H1 (cell line): ENCODE measurements at regions not wholly inside any gene's neighbourhood (a gene's known extent, or its start where the extent isn't known, plus 50 kb on each side); places are given as distances from the start of the nearest gene placed in this dataset.

Source experiments
- CTCF ChIA-PET: fragments of 300-600 bp; sonication (Branson Sonifier 250); formaldehyde crosslinking; loops from one replicate; lab custom pipeline; 2021; ENCODE audit not compliant: partially characterized antibody; lab: Charles Lee
- POLR2A ChIA-PET: fragments of 300-600 bp; sonication (Branson Sonifier 250); formaldehyde crosslinking; loops from one replicate; lab custom pipeline; 2021; ENCODE audit warnings: inconsistent platforms; ENCODE audit not compliant: partially characterized antibody; lab: Charles Lee
- DNase-seq, 2 experiments: peaks; one replicate each; pipeline versions ENCODE4 v3.0.0 to v3.0.0-alpha.2; 2010 to 2022; ENCODE audit warnings: low spot score in 2 of 2, low read depth in 1 of 2, mixed read lengths in 1 of 2
- FAIRE-seq: peaks from 2 replicates; lab custom pipeline; 2011; peaks lifted over from hg19 to GRCh38; lab: Jason Lieb, UNC
- H2AFZ ChIP-seq: 2 replicates; pipeline ENCODE4 v1.8.1; 2012; ENCODE audit warnings: low read length, inconsistent platforms
- H2AK5ac ChIP-seq: 2 replicates; pipeline ENCODE4 v1.6.1; 2013; ENCODE audit warnings: low read depth, low read length
- H2BK120ac ChIP-seq: replicated peaks from 2 replicates; pipeline ENCODE3; 2013; ENCODE audit warnings: low read depth, low read length, inconsistent platforms
- H2BK12ac ChIP-seq: 2 replicates; pipeline ENCODE4 v1.6.1; 2013; ENCODE audit warnings: low read depth, low read length
- H2BK15ac ChIP-seq: 2 replicates; pipeline ENCODE4 v1.6.1; 2013; ENCODE audit warnings: low read length
- H2BK20ac ChIP-seq: 2 replicates; pipeline ENCODE4 v1.6.1; 2013; ENCODE audit warnings: low read length
- H2BK5ac ChIP-seq: 2 replicates; pipeline ENCODE4 v1.6.1; 2013; ENCODE audit warnings: low read depth, low read length
- H3K14ac ChIP-seq: 2 replicates; pipeline ENCODE4 v1.6.1; 2013; ENCODE audit warnings: inconsistent platforms; ENCODE audit not compliant: insufficient read length
- H3K18ac ChIP-seq: 2 replicates; pipeline ENCODE4 v1.6.1; 2013; ENCODE audit warnings: low read length; ENCODE audit errors: extremely low read depth
- H3K23ac ChIP-seq: 2 replicates; pipeline ENCODE4 v1.6.1; 2013; ENCODE audit warnings: inconsistent platforms; ENCODE audit not compliant: insufficient read length
- H3K23me2 ChIP-seq: 2 replicates; pipeline ENCODE4 v1.6.1; 2013; ENCODE audit warnings: low read depth, low read length
- H3K27ac ChIP-seq: 2 replicates; pipeline ENCODE4 v1.6.1; 2011; ENCODE audit warnings: low read depth, low read length, inconsistent platforms
- H3K27me3 ChIP-seq, 4 experiments: replicated peaks in 1 of 4; 1 replicate in 1 of 4; 2 replicates in 3 of 4; pipeline versions ENCODE4 v1.6.1 to v1.8.1; 2011 to 2013; ENCODE audit warnings: low read length in 3 of 4, mild to moderate bottlenecking in 3 of 4, inconsistent platforms in 2 of 4, mixed read lengths in 2 of 4, moderate library complexity in 1 of 4; ENCODE audit not compliant: control insufficient read depth in 3 of 4, insufficient read depth in 3 of 4; ENCODE audit errors: extremely low read depth in 1 of 4
- H3K36me3 ChIP-seq, 4 experiments: 2 replicates each; pipeline versions ENCODE4 v1.6.1 to v1.8.1; 2011 to 2013; ENCODE audit warnings: mild to moderate bottlenecking in 4 of 4, low read length in 3 of 4, moderate library complexity in 2 of 4, control low read depth in 1 of 4, inconsistent platforms in 1 of 4; ENCODE audit not compliant: insufficient read depth in 4 of 4, control insufficient read depth in 2 of 4
- H3K4ac ChIP-seq: replicated peaks from 2 replicates; pipeline ENCODE3; 2013; ENCODE audit warnings: low read length, low read depth, mixed read lengths, inconsistent platforms; ENCODE audit not compliant: insufficient read length
- H3K4me1 ChIP-seq, 4 experiments: replicated peaks in 1 of 4; 1 replicate in 1 of 4; 2 replicates in 3 of 4; pipeline versions ENCODE4 v1.6.1 to v1.8.1; 2011 to 2013; ENCODE audit warnings: low read length in 3 of 4, inconsistent platforms in 2 of 4, mixed read lengths in 1 of 4; ENCODE audit not compliant: insufficient read depth in 4 of 4, control insufficient read depth in 3 of 4
- H3K4me2 ChIP-seq, 2 experiments: 2 replicates each; pipeline versions ENCODE4 v1.6.1 to v1.8.1; 2011 to 2013; ENCODE audit warnings: low read depth in 2 of 2, low read length in 2 of 2, control low read depth in 1 of 2, inconsistent platforms in 1 of 2, mild to moderate bottlenecking in 1 of 2; ENCODE audit not compliant: insufficient read depth in 1 of 2
- H3K4me3 ChIP-seq, 4 experiments: fragments of 200-600, 300-600 bp in 1 of 4; sonication (generic), shearing (Covaris generic), sonication (Bioruptor Twin) in 1 of 4; 2 replicates each; pipeline versions ENCODE4 v1.5.1 to v1.8.1; 2011 to 2016; ENCODE audit warnings: low read length in 4 of 4, low read depth in 3 of 4, control low read depth in 2 of 4, inconsistent platforms in 2 of 4, mild to moderate bottlenecking in 2 of 4, mixed read lengths in 1 of 4, moderate library complexity in 1 of 4; ENCODE audit not compliant: insufficient read depth in 2 of 4; ENCODE audit errors: extremely low read depth in 1 of 4
- H3K56ac ChIP-seq: replicated peaks from 2 replicates; pipeline ENCODE3; 2013; ENCODE audit warnings: low read depth, mild to moderate bottlenecking, mixed read lengths, low read length, inconsistent platforms; ENCODE audit not compliant: insufficient read length
- H3K79me1 ChIP-seq: 2 replicates; pipeline ENCODE4 v1.6.1; 2013; ENCODE audit warnings: low read depth, low read length, control low read depth
- H3K79me2 ChIP-seq, 2 experiments: 2 replicates each; pipeline versions ENCODE4 v1.6.1 to v1.8.1; 2012 to 2013; ENCODE audit warnings: low read length in 2 of 2, mild to moderate bottlenecking in 2 of 2, inconsistent platforms in 1 of 2; ENCODE audit not compliant: insufficient read depth in 2 of 2, control insufficient read depth in 1 of 2
- H3K9ac ChIP-seq, 4 experiments: replicated peaks in 1 of 4; 1 replicate in 1 of 4; 2 replicates in 3 of 4; pipeline versions ENCODE4 v1.6.1 to v1.8.1; 2011 to 2013; ENCODE audit warnings: low read depth in 3 of 4, low read length in 3 of 4, control low read depth in 2 of 4, mild to moderate bottlenecking in 2 of 4, moderate library complexity in 2 of 4, inconsistent platforms in 1 of 4; ENCODE audit errors: extremely low read depth in 1 of 4
- H3K9me3 ChIP-seq, 2 experiments: 2 replicates each; pipeline versions ENCODE4 v1.6.1 to v1.8.1; 2012 to 2013; ENCODE audit warnings: mild to moderate bottlenecking in 2 of 2, moderate library complexity in 2 of 2, control low read depth in 1 of 2, inconsistent platforms in 1 of 2, low read depth in 1 of 2, low read length in 1 of 2, mixed read lengths in 1 of 2; ENCODE audit not compliant: insufficient read depth in 2 of 2
- H4K20me1 ChIP-seq, 2 experiments: replicated peaks in 1 of 2; 2 replicates each; pipeline versions ENCODE3 to v1.8.1; 2011 to 2013; ENCODE audit warnings: inconsistent platforms in 2 of 2, low read length in 2 of 2, mild to moderate bottlenecking in 1 of 2; ENCODE audit not compliant: insufficient read depth in 2 of 2, control insufficient read depth in 1 of 2
- H4K5ac ChIP-seq: 2 replicates; pipeline ENCODE4 v1.6.1; 2013; ENCODE audit warnings: low read length, low read depth, mixed read lengths, inconsistent platforms; ENCODE audit not compliant: insufficient read length
- H4K8ac ChIP-seq: 2 replicates; pipeline ENCODE4 v1.8.0; 2013; ENCODE audit warnings: mild to moderate bottlenecking, moderate library complexity, low read length, inconsistent platforms; ENCODE audit not compliant: insufficient read depth; ENCODE audit errors: extremely low read depth
- H4K91ac ChIP-seq: replicated peaks from 2 replicates; pipeline ENCODE3; 2013; ENCODE audit warnings: low read length, mixed read lengths, inconsistent platforms; ENCODE audit not compliant: insufficient read length
- CTBP2 ChIP-seq: IDR thresholded peaks from 2 replicates; pipeline ENCODE4 v1.7.0; 2011; ENCODE audit warnings: borderline replicate concordance, mild to moderate bottlenecking, moderate library complexity, mixed read lengths, low read length; ENCODE audit not compliant: insufficient read depth, insufficient read length
- EP300 ChIP-seq, 2 experiments: IDR thresholded peaks; 1 replicate in 1 of 2; 2 replicates in 1 of 2; pipeline ENCODE4 v1.6.1; 2011 to 2012; ENCODE audit warnings: low read depth in 2 of 2, low read length in 2 of 2, mild to moderate bottlenecking in 2 of 2, borderline replicate concordance in 1 of 2, inconsistent platforms in 1 of 2, moderate library complexity in 1 of 2
- HDAC2 ChIP-seq, 2 experiments: fragments of 300-600 bp in 1 of 2; sonication (generic) in 1 of 2; IDR thresholded peaks; 2 replicates each; pipeline ENCODE4 v1.6.1; 2011 to 2012; ENCODE audit warnings: low read depth in 2 of 2, low read length in 2 of 2, mild to moderate bottlenecking in 2 of 2, moderate library complexity in 2 of 2, borderline replicate concordance in 1 of 2, inconsistent platforms in 1 of 2
- HDAC6 ChIP-seq: IDR thresholded peaks from one replicate; pipeline ENCODE4 v1.7.1; 2012; ENCODE audit warnings: low read depth, mild to moderate bottlenecking, inconsistent platforms, low read length, moderate library complexity
- JUND ChIP-seq: IDR thresholded peaks from 2 replicates; pipeline ENCODE4 v1.6.1; 2011; ENCODE audit warnings: mild to moderate bottlenecking, improper control_type of control experiment, low read length
- MAFK ChIP-seq: IDR thresholded peaks from 2 replicates; pipeline ENCODE4 v1.6.1; 2012; ENCODE audit warnings: low read depth, mild to moderate bottlenecking, improper control_type of control experiment, low read length
- RBBP5 ChIP-seq: IDR thresholded peaks from 2 replicates; pipeline ENCODE4 v1.7.1; 2012; ENCODE audit warnings: low read depth, mild to moderate bottlenecking, inconsistent platforms, low read length, moderate library complexity, borderline replicate concordance
- RXRA ChIP-seq: IDR thresholded peaks from 2 replicates; pipeline ENCODE4 v1.6.1; 2011; ENCODE audit warnings: low read depth, mild to moderate bottlenecking, low read length, moderate library complexity; ENCODE audit not compliant: insufficient read depth
- SAP30 ChIP-seq: fragments of 300-600 bp; sonication (generic); IDR thresholded peaks from 2 replicates; pipeline ENCODE4 v1.7.1; 2012; ENCODE audit warnings: low read length, moderate library complexity, mild to moderate bottlenecking, inconsistent platforms; ENCODE audit not compliant: insufficient read depth, insufficient replicate concordance
- SIN3A ChIP-seq, 2 experiments: IDR thresholded peaks in 1 of 2; conservative IDR thresholded peaks in 1 of 2; 2 replicates each; pipeline ENCODE4 v1.6.1; 2011 to 2012; ENCODE audit warnings: low read length in 2 of 2, improper control_type of control experiment in 1 of 2, low read depth in 1 of 2, mild to moderate bottlenecking in 1 of 2
- TBP ChIP-seq: IDR thresholded peaks from 2 replicates; pipeline ENCODE4 v1.6.1; 2011; ENCODE audit warnings: low read depth, low read length, improper control_type of control experiment
- YY1 ChIP-seq: IDR thresholded peaks from 2 replicates; pipeline ENCODE4 v1.6.1; 2011; ENCODE audit warnings: low read depth, mild to moderate bottlenecking, low read length
- WGBS, 2 experiments: shearing (Covaris generic) in 1 of 2; methylation state at CpG; one replicate each; pipeline versions ENCODE4 v1.1.6 to v1.1.7; 2013 to 2015; ENCODE audit warnings: low lambda C conversion rate in 2 of 2, mixed read lengths in 2 of 2, inconsistent platforms in 1 of 2, low coverage in 1 of 2, missing lambda C conversion rate in 1 of 2; ENCODE audit not compliant: insufficient replicate concordance in 2 of 2, insufficient coverage in 1 of 2, insufficient read length in 1 of 2; ENCODE audit errors: extremely low coverage in 1 of 2, missing lambda C conversion rate in 1 of 2; 5-methylcytosine and 5-hydroxymethylcytosine counted together
- TF ChIP-seq, protein P1 (sequence below): IDR thresholded peaks from 2 replicates; pipeline ENCODE4 v1.6.1; 2011; ENCODE audit warnings: low read depth, mild to moderate bottlenecking, low read length; ENCODE audit not compliant: insufficient read depth

DNA sequence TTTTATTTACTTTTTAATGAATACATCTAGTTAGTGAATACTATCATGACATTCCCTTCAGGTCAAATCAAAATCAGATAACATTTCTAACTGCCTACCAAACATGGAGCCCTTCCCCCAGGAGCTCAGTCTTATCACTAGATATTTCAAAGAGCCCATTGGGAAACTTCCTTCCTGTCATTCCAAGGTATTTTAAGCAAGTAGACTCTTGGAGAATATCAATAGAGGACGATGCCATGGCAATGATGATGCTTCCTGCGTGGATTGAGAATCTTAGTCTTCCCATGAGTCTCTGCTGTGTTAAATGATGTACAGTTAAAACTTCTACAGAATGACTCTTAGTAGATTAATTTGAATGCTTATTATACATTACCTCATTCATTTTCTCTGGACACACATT lies 384.9 kb downstream of the CENPW start:
- H3K79me1 ChIP-seq: no peaks in the 10 kb centered on the region
- H2BK12ac ChIP-seq: no peak overlapping the region
- no peak overlapping the region for H4K8ac ChIP-seq
- H3K56ac ChIP-seq: no peak overlapping the region
- no peak for FAIRE-seq
- no peak overlapping the region for H4K91ac ChIP-seq
- peaks cover 8 to 14% of the 10 kb centered on the region in 2 experiments; a peak in 3 of 4 replicates for H3K9me3 ChIP-seq
- H3K4me2 ChIP-seq: no peak overlapping the region
- POLR2A ChIA-PET: no interaction called here
- no peaks in the 10 kb centered on the region for H4K20me1 ChIP-seq
- no peak overlapping the region for H4K5ac ChIP-seq
- no peak overlapping the region for H3K4me3 ChIP-seq
- no peaks in the 10 kb centered on the region for H3K23me2 ChIP-seq
- no peaks in the 10 kb centered on the region for H3K36me3 ChIP-seq
- 96% methylated on average over 2 of the region's 2 CpGs; no CpG with 5 or more reads in 1 of the 2 experiments for WGBS, 2 experiments
- H2AFZ ChIP-seq: no peak overlapping the region
- H3K14ac ChIP-seq: no peak overlapping the region
- no peak overlapping the region for H2BK5ac ChIP-seq
- H2BK20ac ChIP-seq: no peak overlapping the region
- CTCF ChIA-PET: interaction anchor here (0.7 kb wide), 1 partner anchor 13 kb away, joined by 3 read pairs; no protein-coding TSS in a partner anchor
- H3K4ac ChIP-seq: no peak overlapping the region
- no peaks in the 10 kb centered on the region for H3K4me1 ChIP-seq
- H3K18ac ChIP-seq: no peak overlapping the region
- H2BK120ac ChIP-seq: no peak overlapping the region
- no peaks in the 10 kb centered on the region for H3K27me3 ChIP-seq
- H3K27ac ChIP-seq: no peak overlapping the region
- no peak overlapping the region for H2BK15ac ChIP-seq
- H3K9ac ChIP-seq: no peak overlapping the region
- DNase-seq: no peak
- H3K79me2 ChIP-seq: no peaks in the 10 kb centered on the region
- H2AK5ac ChIP-seq: no peak overlapping the region
- no peak overlapping the region for H3K23ac ChIP-seq
- TF ChIP-seq JUND (no peak), MAFK (no peak), SAP30 (no peak), TBP (no peak), YY1 (no peak), HDAC2 (IDR thresholded peaks at IDR 0.05; ENCODE audit: borderline replicate concordance in 1 of 2, low read depth in 2 of 2, low read length in 2 of 2) (no peak), RXRA (no peak), CTBP2 (no peak), EP300 (IDR thresholded peaks at IDR 0.05; ENCODE audit: borderline replicate concordance in 1 of 2, low read depth in 2 of 2, low read length in 2 of 2) (no peak), SIN3A (conservative IDR thresholded peaks at IDR 0.05 in 1 of 2, IDR thresholded peaks at IDR 0.05 in 1 of 2; ENCODE audit: low read depth in 1 of 2, low read length in 2 of 2) (no peak), RBBP5 (no peak), HDAC6 (no peak)
- TF ChIP-seq, protein P1, sequence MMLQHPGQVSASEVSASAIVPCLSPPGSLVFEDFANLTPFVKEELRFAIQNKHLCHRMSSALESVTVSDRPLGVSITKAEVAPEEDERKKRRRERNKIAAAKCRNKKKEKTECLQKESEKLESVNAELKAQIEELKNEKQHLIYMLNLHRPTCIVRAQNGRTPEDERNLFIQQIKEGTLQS: no peak
